Naive thymus-derived CD8-positive, alpha-beta T cell (primary cell): ENCODE measurements at regions not wholly inside any gene's neighbourhood (a gene's known extent, or its start where the extent isn't known, plus 50 kb on each side); places are given as distances from the start of the nearest gene placed in this dataset.

Experiments used
- ATAC-seq, 2 donors: fragments of 150-1000 bp; cut with Tn5 transposase in 1 of 2; sonication (Bioruptor Pico), chemical (Tn5 transposase) in 1 of 2; 1 replicate in 1 of 2; 2 replicates in 1 of 2; pipeline ENCODE4 v1.10.0; 2021; ENCODE audit warnings: mild to moderate bottlenecking in 2 of 2, moderate library complexity in 2 of 2
- POLR2A ChIA-PET: fragments of 350-600 bp; sonication (Branson Sonifier 250); formaldehyde crosslinking; loops from one replicate; lab custom pipeline; 2021; ENCODE audit warnings: antibody characterized with exemption; lab: Charles Lee
- DNase-seq, 10 donors: peaks; one replicate each; pipeline versions ENCODE4 v3.0.0 to v3.0.0-alpha.2; 2020 to 2022
- H3K27ac Mint-ChIP-seq, 10 donors: one replicate each; pipeline ENCODE4 v1.8.0; 2020 to 2022; ENCODE audit warnings: mild to moderate bottlenecking in 10 of 10, mixed read lengths in 10 of 10, moderate library complexity in 4 of 10, inconsistent platforms in 1 of 10
- H3K27me3 Mint-ChIP-seq, 5 donors: one replicate each; pipeline ENCODE4 v1.8.0; 2021 to 2022; ENCODE audit warnings: mixed read lengths in 5 of 5
- H3K36me3 Mint-ChIP-seq, 3 donors: one replicate each; pipeline ENCODE4 v1.8.0; 2020 to 2022; ENCODE audit warnings: mixed read lengths in 3 of 3, mild to moderate bottlenecking in 2 of 3, inconsistent platforms in 1 of 3
- H3K4me1 Mint-ChIP-seq, 4 donors: one replicate each; pipeline ENCODE4 v1.8.0; 2021 to 2022; ENCODE audit warnings: mixed read lengths in 4 of 4
- H3K4me3 Mint-ChIP-seq, 10 donors: one replicate each; pipeline ENCODE4 v1.8.0; 2020 to 2022; ENCODE audit warnings: mild to moderate bottlenecking in 10 of 10, mixed read lengths in 10 of 10, moderate library complexity in 6 of 10, inconsistent platforms in 1 of 10
- H3K9me3 Mint-ChIP-seq, 9 donors: one replicate each; pipeline ENCODE4 v1.8.0; 2020 to 2022; ENCODE audit warnings: mixed read lengths in 9 of 9, mild to moderate bottlenecking in 3 of 9, inconsistent platforms in 1 of 9, moderate library complexity in 1 of 9

- ATAC-seq (no peak), DNase-seq (no peak)
- peaks cover 0 to 10% (median 0%) of the 10 kb centered on the region in 5 donors for H3K27me3 Mint-ChIP-seq
- POLR2A ChIA-PET = no interaction called here
- H3K9me3 Mint-ChIP-seq = no peaks in the 10 kb centered on the region
- peaks cover 0 to 7% (median 4%) of the 10 kb centered on the region in 4 donors for H3K4me1 Mint-ChIP-seq
- no peak overlapping the region for H3K27ac Mint-ChIP-seq
- no peaks in the 10 kb centered on the region for H3K36me3 Mint-ChIP-seq
- no peak overlapping the region for H3K4me3 Mint-ChIP-seq
These were observed 273.8 kb downstream of the TRIB2 start for GRCh38 chr2:12990523-12990922.

GRCh38 chr2:12998685-12999084 lies 281.9 kb downstream of the TRIB2 start:
- Mint-ChIP-seq H3K4me1 (peaks cover 0 to 2% (median 0%) of the 10 kb centered on the region in 4 donors), H3K27ac (no peak overlapping the region), H3K4me3 (no peak overlapping the region), H3K9me3 (no peaks in the 10 kb centered on the region), H3K36me3 (no peaks in the 10 kb centered on the region), H3K27me3 (peaks cover 0 to 10% (median 0%) of the 10 kb centered on the region in 5 donors)
- no peak for ATAC-seq
- POLR2A ChIA-PET = no interaction called here
- DNase-seq = no peak

- peaks cover 0 to 1% (median 0%) of the 10 kb centered on the region in 5 donors for H3K27me3 Mint-ChIP-seq
- DNase-seq (no peak), ATAC-seq (no peak)
- POLR2A ChIA-PET = no interaction called here
- H3K4me3 Mint-ChIP-seq = no peak overlapping the region
- H3K36me3 Mint-ChIP-seq = no peaks in the 10 kb centered on the region
- no peak overlapping the region for H3K27ac Mint-ChIP-seq
- no peaks in the 10 kb centered on the region for H3K9me3 Mint-ChIP-seq
- peaks cover 0 to 2% (median 0%) of the 10 kb centered on the region in 4 donors for H3K4me1 Mint-ChIP-seq
These were observed 284.1 kb downstream of the TRIB2 start for GRCh38 chr2:13000664-13001363.

- H3K4me1 Mint-ChIP-seq = peaks cover 0 to 2% (median 0%) of the 10 kb centered on the region in 4 donors
- no peaks in the 10 kb centered on the region for H3K36me3 Mint-ChIP-seq
- H3K27me3 Mint-ChIP-seq = peaks cover 0 to 1% (median 0%) of the 10 kb centered on the region in 5 donors
- DNase-seq (no peak), ATAC-seq (no peak)
- H3K4me3 Mint-ChIP-seq = no peak overlapping the region
- no peaks in the 10 kb centered on the region for H3K9me3 Mint-ChIP-seq
- POLR2A ChIA-PET = no interaction called here
- H3K27ac Mint-ChIP-seq = no peak overlapping the region
These were observed 284.7 kb downstream of the TRIB2 start for GRCh38 chr2:13001408-13001807.

- H3K27me3 Mint-ChIP-seq = peaks cover 0 to 7% (median 1%) of the 10 kb centered on the region in 5 donors
- peaks cover 0 to 7% (median 0%) of the 10 kb centered on the region in 4 donors for H3K4me1 Mint-ChIP-seq
These were observed 286.0 kb downstream of the TRIB2 start for GRCh38 chr2:13002536-13003331.

GRCh38 chr2:13003500-13003899 lies 286.8 kb downstream of the TRIB2 start:
- DNase-seq = no peak
- Mint-ChIP-seq H3K27me3 (peaks cover 0 to 9% (median 1%) of the 10 kb centered on the region in 5 donors), H3K4me3 (no peak overlapping the region), H3K4me1 (peaks cover 0 to 7% (median 0%) of the 10 kb centered on the region in 4 donors), H3K27ac (no peak overlapping the region), H3K36me3 (no peaks in the 10 kb centered on the region), H3K9me3 (no peaks in the 10 kb centered on the region)
- ATAC-seq = no peak
- POLR2A ChIA-PET = no interaction called here

More at GRCh38 chr2:13002536-13003331, 286.0 kb downstream of the TRIB2 start:
- DNase-seq (no peak), ATAC-seq (no peak)
- Mint-ChIP-seq H3K36me3 (no peaks in the 10 kb centered on the region), H3K4me3 (no peak overlapping the region), H3K27ac (no peak overlapping the region), H3K9me3 (no peaks in the 10 kb centered on the region)
- POLR2A ChIA-PET = no interaction called here

GRCh38 chr2:13005048-13005447 lies 288.3 kb downstream of the TRIB2 start:
- H3K4me3 Mint-ChIP-seq = no peak overlapping the region
- H3K27ac Mint-ChIP-seq = no peak overlapping the region
- H3K9me3 Mint-ChIP-seq = no peaks in the 10 kb centered on the region
- no peak for DNase-seq
- peaks cover 0 to 16% (median 2%) of the 10 kb centered on the region in 5 donors for H3K27me3 Mint-ChIP-seq
- no peaks in the 10 kb centered on the region for H3K36me3 Mint-ChIP-seq
- ATAC-seq = no peak
- peaks cover 0 to 7% (median 0%) of the 10 kb centered on the region in 4 donors for H3K4me1 Mint-ChIP-seq
- POLR2A ChIA-PET = no interaction called here

- DNase-seq (no peak), ATAC-seq (no peak)
- Mint-ChIP-seq H3K4me3 (no peak overlapping the region), H3K27ac (no peak overlapping the region), H3K36me3 (no peaks in the 10 kb centered on the region), H3K4me1 (peaks cover 0 to 7% (median 0%) of the 10 kb centered on the region in 4 donors), H3K27me3 (peaks cover 2 to 16% (median 5%) of the 10 kb centered on the region in 5 donors), H3K9me3 (no peaks in the 10 kb centered on the region)
- POLR2A ChIA-PET = interaction anchor here (1.5 kb wide), 1 partner anchor 289 kb away, joined by 8 read pairs; the partner anchor contains the start of gene TRIB2
These were observed 289.1 kb downstream of the TRIB2 start for GRCh38 chr2:13005761-13006335.

- Mint-ChIP-seq H3K27ac (no peak overlapping the region), H3K27me3 (peaks cover 2 to 16% (median 5%) of the 10 kb centered on the region in 5 donors), H3K9me3 (no peaks in the 10 kb centered on the region), H3K36me3 (no peaks in the 10 kb centered on the region), H3K4me3 (no peak overlapping the region), H3K4me1 (peaks cover 0 to 6% (median 0%) of the 10 kb centered on the region in 4 donors)
- POLR2A ChIA-PET = interaction anchor here (1.5 kb wide), 1 partner anchor 290 kb away, joined by 8 read pairs; the partner anchor contains the start of gene TRIB2
- DNase-seq (no peak), ATAC-seq (no peak)
These were observed 289.7 kb downstream of the TRIB2 start for GRCh38 chr2:13006426-13006825.

GRCh38 chr2:13006829-13007717 lies 290.3 kb downstream of the TRIB2 start:
- Mint-ChIP-seq H3K27me3 (peaks cover 5 to 23% (median 9%) of the 10 kb centered on the region in 5 donors), H3K36me3 (no peaks in the 10 kb centered on the region), H3K9me3 (no peaks in the 10 kb centered on the region), H3K27ac (no peak overlapping the region), H3K4me3 (no peak overlapping the region), H3K4me1 (peaks cover 0 to 4% (median 0%) of the 10 kb centered on the region in 4 donors)
- ATAC-seq = peak; percentile 60 to 82
- POLR2A ChIA-PET = interaction anchor here (0.5 to 1.5 kb wide), 2 partner anchors 290 to 1143 kb away, joined by 3 to 8 read pairs; partner anchors contain the start of gene TRIB2
- peak; percentile 28 to 77 (median 62) for DNase-seq

GRCh38 chr2:13009027-13009642 lies 292.4 kb downstream of the TRIB2 start:
- ATAC-seq = no peak
- H3K27ac Mint-ChIP-seq = no peak overlapping the region
- POLR2A ChIA-PET = no interaction called here

More at GRCh38 chr2:13009027-13009642, 292.4 kb downstream of the TRIB2 start:
- no peaks in the 10 kb centered on the region for H3K9me3 Mint-ChIP-seq
- H3K4me1 Mint-ChIP-seq = peaks cover 0 to 4% (median 0%) of the 10 kb centered on the region in 4 donors
- peaks cover 0 to 4% (median 0%) of the 10 kb centered on the region in 3 donors for H3K36me3 Mint-ChIP-seq
- H3K27me3 Mint-ChIP-seq = peaks cover 12 to 43% (median 23%) of the 10 kb centered on the region in 5 donors
- H3K4me3 Mint-ChIP-seq = no peak overlapping the region
- DNase-seq = no peak
